Keratinocyte (primary cell): ENCODE measurements at regions not wholly inside any gene's neighbourhood (a gene's known extent, or its start where the extent isn't known, plus 50 kb on each side); places are given as distances from the start of the nearest gene placed in this dataset.

Experiments
- DNase-seq: peaks from one replicate; pipeline ENCODE4 v3.0.0-alpha.2; 2011; ENCODE audit warnings: low read depth, missing footprints, low spot score
- FAIRE-seq: peaks from 2 replicates; lab custom pipeline; 2011; peaks lifted over from hg19 to GRCh38; lab: Jason Lieb, UNC
- H2AFZ ChIP-seq: 2 replicates; pipeline ENCODE4 v1.6.0; 2012; ENCODE audit warnings: low read length, control low read depth, inconsistent platforms; ENCODE audit not compliant: control insufficient read depth
- H3K27ac ChIP-seq: 2 replicates; pipeline ENCODE4 v1.5.1; 2011; ENCODE audit warnings: low read length; ENCODE audit not compliant: control insufficient read depth, insufficient read depth
- H3K27me3 ChIP-seq: 3 replicates; pipeline ENCODE4 v1.6.0; 2011; ENCODE audit warnings: low read length; ENCODE audit not compliant: control insufficient read depth, insufficient read depth; ENCODE audit errors: extremely low read depth
- H3K36me3 ChIP-seq, 2 experiments: 2 replicates in 1 of 2; 3 replicates in 1 of 2; pipeline ENCODE4 v1.5.1; 2011; ENCODE audit warnings: low read length in 2 of 2, mild to moderate bottlenecking in 1 of 2; ENCODE audit not compliant: control insufficient read depth in 2 of 2, insufficient read depth in 2 of 2; ENCODE audit errors: extremely low read depth in 1 of 2
- H3K4me1 ChIP-seq: 3 replicates; pipeline ENCODE4 v1.5.1; 2011; ENCODE audit warnings: low read length; ENCODE audit not compliant: control insufficient read depth, insufficient read depth; ENCODE audit errors: extremely low read depth
- H3K4me2 ChIP-seq: 3 replicates; pipeline ENCODE4 v1.6.0; 2011; ENCODE audit warnings: low read depth, low read length; ENCODE audit not compliant: control insufficient read depth, insufficient read depth; ENCODE audit errors: extremely low read depth
- H3K4me3 ChIP-seq, 3 experiments: fragments of 200-600 bp in 1 of 3; sonication (generic) in 1 of 3; 2 replicates in 2 of 3; 3 replicates in 1 of 3; pipeline ENCODE4 v1.5.1; 2011 to 2016; ENCODE audit warnings: low read length in 3 of 3, mild to moderate bottlenecking in 3 of 3, control low read depth in 2 of 3, inconsistent platforms in 1 of 3, low read depth in 1 of 3, mixed read lengths in 1 of 3, mixed run types in 1 of 3, moderate library complexity in 1 of 3; ENCODE audit not compliant: control insufficient read depth in 2 of 3, insufficient read depth in 2 of 3; ENCODE audit errors: extremely low read depth in 1 of 3
- H3K79me2 ChIP-seq: 2 replicates; pipeline ENCODE4 v1.6.0; 2012; ENCODE audit warnings: low read length; ENCODE audit not compliant: control insufficient read depth, insufficient read depth
- H3K9ac ChIP-seq: 3 replicates; pipeline ENCODE4 v1.6.0; 2011; ENCODE audit warnings: low read length; ENCODE audit not compliant: control insufficient read depth, insufficient read depth; ENCODE audit errors: extremely low read depth
- H3K9me1 ChIP-seq: 3 replicates; pipeline ENCODE4 v1.6.0; 2011; ENCODE audit warnings: low read length; ENCODE audit not compliant: control insufficient read depth, insufficient read depth; ENCODE audit errors: extremely low read depth
- H3K9me3 ChIP-seq: 2 replicates; pipeline ENCODE4 v1.5.1; 2012; ENCODE audit warnings: low read depth, low read length; ENCODE audit not compliant: control insufficient read depth
- H4K20me1 ChIP-seq: 3 replicates; pipeline ENCODE4 v1.6.0; 2011; ENCODE audit warnings: low read length; ENCODE audit not compliant: control insufficient read depth, insufficient read depth; ENCODE audit errors: extremely low read depth
- EZH2 ChIP-seq: IDR thresholded peaks from one replicate; pipeline ENCODE4 v1.6.1; 2012; ENCODE audit warnings: inconsistent platforms, mild to moderate bottlenecking, low read length, moderate library complexity
- dilution Hi-C: fragments of 300-500 bp; cut with MboI; formaldehyde crosslinking; loops from one replicate; pipeline ENCODE4 v1.7.0; 2020; ENCODE audit warnings: low sequenced_read_pairs; ENCODE audit not compliant: extremely low pct_ligation_motif_present
- TF ChIP-seq, protein P1 (sequence below), 3 experiments: IDR thresholded peaks in 1 of 3; conservative IDR thresholded peaks in 1 of 3; optimal IDR thresholded peaks in 1 of 3; 2 replicates in 2 of 3; 3 replicates in 1 of 3; pipeline versions ENCODE3 to v1.5.1; 2011; ENCODE audit warnings: low read length in 3 of 3, mild to moderate bottlenecking in 3 of 3, moderate library complexity in 2 of 3, control low read depth in 1 of 3, inconsistent platforms in 1 of 3; ENCODE audit not compliant: insufficient read depth in 2 of 3; ENCODE audit errors: extremely low read depth in 1 of 3

DNA sequence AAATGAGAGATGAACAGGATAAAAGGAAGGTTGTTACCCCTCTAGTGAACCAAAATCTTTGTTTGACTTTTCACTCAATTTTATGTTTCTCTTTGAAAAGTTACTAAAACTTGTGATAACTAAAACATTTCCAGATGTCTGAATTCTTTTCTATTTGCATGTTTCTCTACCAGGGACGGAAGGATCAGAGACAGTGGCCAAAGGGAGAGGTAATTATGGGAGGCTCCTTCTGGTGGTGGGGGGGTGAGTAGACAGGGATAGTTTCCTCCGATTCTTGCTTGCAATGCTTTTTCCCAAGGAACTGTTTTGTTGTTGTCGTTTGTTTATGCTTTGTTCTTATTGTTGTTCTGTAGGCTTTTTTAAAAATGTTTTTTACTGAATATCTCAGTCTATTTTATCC is 374.8 kb downstream of the INHBA start:
- Histone ChIP-seq H3K36me3 (no peaks in the 10 kb centered on the region), H3K27me3 (no peaks in the 10 kb centered on the region), H4K20me1 (no peaks in the 10 kb centered on the region), H3K27ac (no peak overlapping the region), H2AFZ (no peak overlapping the region), H3K9ac (no peak overlapping the region), H3K9me1 (no peaks in the 10 kb centered on the region), H3K4me1 (peaks cover 15% of the 10 kb centered on the region), H3K4me3 (no peak overlapping the region), H3K4me2 (no peak overlapping the region), H3K79me2 (no peaks in the 10 kb centered on the region), H3K9me3 (no peaks in the 10 kb centered on the region)
- DNase-seq (no peak), FAIRE-seq (no peak)
- TF ChIP-seq, protein P1, sequence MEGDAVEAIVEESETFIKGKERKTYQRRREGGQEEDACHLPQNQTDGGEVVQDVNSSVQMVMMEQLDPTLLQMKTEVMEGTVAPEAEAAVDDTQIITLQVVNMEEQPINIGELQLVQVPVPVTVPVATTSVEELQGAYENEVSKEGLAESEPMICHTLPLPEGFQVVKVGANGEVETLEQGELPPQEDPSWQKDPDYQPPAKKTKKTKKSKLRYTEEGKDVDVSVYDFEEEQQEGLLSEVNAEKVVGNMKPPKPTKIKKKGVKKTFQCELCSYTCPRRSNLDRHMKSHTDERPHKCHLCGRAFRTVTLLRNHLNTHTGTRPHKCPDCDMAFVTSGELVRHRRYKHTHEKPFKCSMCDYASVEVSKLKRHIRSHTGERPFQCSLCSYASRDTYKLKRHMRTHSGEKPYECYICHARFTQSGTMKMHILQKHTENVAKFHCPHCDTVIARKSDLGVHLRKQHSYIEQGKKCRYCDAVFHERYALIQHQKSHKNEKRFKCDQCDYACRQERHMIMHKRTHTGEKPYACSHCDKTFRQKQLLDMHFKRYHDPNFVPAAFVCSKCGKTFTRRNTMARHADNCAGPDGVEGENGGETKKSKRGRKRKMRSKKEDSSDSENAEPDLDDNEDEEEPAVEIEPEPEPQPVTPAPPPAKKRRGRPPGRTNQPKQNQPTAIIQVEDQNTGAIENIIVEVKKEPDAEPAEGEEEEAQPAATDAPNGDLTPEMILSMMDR (optimal IDR thresholded peaks at IDR 0.05 in 1 of 3, IDR thresholded peaks at IDR 0.05 in 1 of 3, conservative IDR thresholded peaks at IDR 0.05 in 1 of 3; ENCODE audit: extremely low read depth in 1 of 3, insufficient read depth in 2 of 3, low read length in 3 of 3): no peak
- TF ChIP-seq EZH2: no peak
- dilution Hi-C loops: no loop called here

DNA sequence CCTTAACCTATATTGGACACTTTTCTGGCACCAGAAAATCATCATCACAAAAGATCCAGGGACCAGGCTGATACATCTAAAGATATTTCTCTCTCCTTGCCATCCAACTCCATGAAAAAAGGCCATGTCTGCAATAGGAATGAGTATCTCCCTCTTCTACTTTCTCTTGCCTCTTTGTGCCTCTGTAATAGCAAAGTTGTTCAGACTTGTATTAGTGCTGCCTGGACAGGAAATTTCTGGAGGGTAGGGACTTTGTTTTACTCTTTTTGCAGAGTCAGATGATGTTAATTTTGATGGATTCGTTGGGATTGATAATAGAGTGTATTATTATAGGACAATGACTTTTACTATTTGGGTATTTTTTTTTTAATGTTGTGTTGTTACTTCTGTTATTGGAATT is 376.3 kb downstream of the INHBA start:
- TF ChIP-seq, protein P1 (optimal IDR thresholded peaks at IDR 0.05 in 1 of 3, IDR thresholded peaks at IDR 0.05 in 1 of 3, conservative IDR thresholded peaks at IDR 0.05 in 1 of 3; ENCODE audit: extremely low read depth in 1 of 3, insufficient read depth in 2 of 3, low read length in 3 of 3): no peak
- no peak for TF ChIP-seq EZH2
- peaks cover 15% of the 10 kb centered on the region for H3K4me1 ChIP-seq
- H3K9ac ChIP-seq: no peak overlapping the region
- FAIRE-seq (peak; percentile 67), DNase-seq (peak; percentile 4)
- dilution Hi-C loops: no loop called here
- no peaks in the 10 kb centered on the region for H3K36me3 ChIP-seq
- H3K27me3 ChIP-seq: no peaks in the 10 kb centered on the region
- no peak overlapping the region for H3K27ac ChIP-seq
- no peaks in the 10 kb centered on the region for H4K20me1 ChIP-seq
- H3K9me1 ChIP-seq: no peaks in the 10 kb centered on the region
- no peaks in the 10 kb centered on the region for H3K79me2 ChIP-seq
- H2AFZ ChIP-seq: peak overlapping the region; percentile 13
- H3K9me3 ChIP-seq: no peaks in the 10 kb centered on the region
- H3K4me2 ChIP-seq: peak overlapping the region; percentile 30
- H3K4me3 ChIP-seq: no peak overlapping the region
